GM23338 (cell line): ENCODE measurements at regions not wholly inside any gene's neighbourhood (a gene's known extent, or its start where the extent isn't known, plus 50 kb on each side); places are given as distances from the start of the nearest gene placed in this dataset.

Experiments used
- ATAC-seq: fragments of 200-7000 bp; cut with Tn5 transposase; 3 replicates; pipeline ENCODE4 v1.9.1; 2020
- DNase-seq: peaks from one replicate; pipeline ENCODE4 v3.0.0-alpha.2; 2015; ENCODE audit warnings: low spot score
- H2AFZ ChIP-seq: fragments of 200-600 bp; sonication (generic); 2 replicates; pipeline ENCODE4 v1.8.0; 2016; ENCODE audit warnings: antibody characterized with exemption, mild to moderate bottlenecking, moderate library complexity
- H3F3A ChIP-seq: fragments of 200-600 bp; sonication (generic); replicated peaks from 2 replicates; pipeline ENCODE4 v1.8.0; 2017; ENCODE audit warnings: antibody characterized with exemption, mixed run types, low read depth
- H3K27ac ChIP-seq: fragments of 200-600 bp; sonication (generic); 2 replicates; pipeline ENCODE4 v1.6.1; 2016; ENCODE audit warnings: low read depth
- H3K27me3 ChIP-seq: fragments of 200-600 bp; sonication (generic); 2 replicates; pipeline ENCODE4 v1.8.0; 2016; ENCODE audit warnings: mild to moderate bottlenecking, mixed run types, moderate library complexity; ENCODE audit not compliant: insufficient read depth
- H3K36me3 ChIP-seq: fragments of 200-600 bp; sonication (generic); 2 replicates; pipeline ENCODE4 v1.8.0; 2016; ENCODE audit warnings: mild to moderate bottlenecking; ENCODE audit not compliant: insufficient read depth
- H3K4me1 ChIP-seq: fragments of 200-600 bp; sonication (generic); 2 replicates; pipeline ENCODE4 v1.8.0; 2016; ENCODE audit warnings: mild to moderate bottlenecking, moderate library complexity; ENCODE audit not compliant: insufficient read depth
- H3K4me2 ChIP-seq: fragments of 200-600 bp; sonication (generic); 2 replicates; pipeline ENCODE4 v1.7.1; 2017; ENCODE audit warnings: mixed run types
- H3K4me3 ChIP-seq: fragments of 200-600 bp; sonication (generic); 2 replicates; pipeline ENCODE4 v1.6.1; 2016; ENCODE audit warnings: mixed run types
- H3K79me2 ChIP-seq: fragments of 200-600 bp; sonication (generic); replicated peaks from 2 replicates; pipeline ENCODE4 v1.8.0; 2017; ENCODE audit warnings: mild to moderate bottlenecking; ENCODE audit not compliant: insufficient read depth
- H3K9me2 ChIP-seq: fragments of 200-600 bp; sonication (generic); 2 replicates; pipeline ENCODE4 v1.8.0; 2017; ENCODE audit not compliant: insufficient read depth
- H4K20me1 ChIP-seq: fragments of 200-600 bp; sonication (generic); replicated peaks from 2 replicates; pipeline ENCODE4 v1.8.0; 2017; ENCODE audit warnings: mild to moderate bottlenecking; ENCODE audit not compliant: insufficient read depth
- H3K27ac Mint-ChIP-seq: 2 replicates; pipeline ENCODE4 v1.8.0; 2020; ENCODE audit warnings: inconsistent platforms, mild to moderate bottlenecking, moderate library complexity, mixed read lengths
- H3K27me3 Mint-ChIP-seq: 3 replicates; pipeline ENCODE4 v1.8.0; 2022; ENCODE audit warnings: low read depth, mild to moderate bottlenecking, moderate library complexity, mixed read lengths, inconsistent platforms; ENCODE audit not compliant: insufficient read depth, poor library complexity
- H3K36me3 Mint-ChIP-seq: 3 replicates; pipeline ENCODE4 v1.8.0; 2021; ENCODE audit warnings: low read depth, mild to moderate bottlenecking, inconsistent platforms, moderate library complexity, mixed read lengths
- H3K4me1 Mint-ChIP-seq: 3 replicates; pipeline ENCODE4 v1.8.0; 2020; ENCODE audit warnings: mild to moderate bottlenecking, inconsistent platforms, mixed read lengths
- H3K4me3 Mint-ChIP-seq: 3 replicates; pipeline ENCODE4 v1.8.0; 2021; ENCODE audit warnings: moderate library complexity, mild to moderate bottlenecking, inconsistent platforms, mixed read lengths
- H3K9me3 Mint-ChIP-seq: 3 replicates; pipeline ENCODE4 v1.8.0; 2020; ENCODE audit warnings: moderate library complexity, mild to moderate bottlenecking, inconsistent platforms, mixed read lengths
- CREB1 ChIP-seq: fragments of 250-450 bp; sonication (Bioruptor Pico); IDR thresholded peaks from 2 replicates; pipeline ENCODE4 v1.5.0; 2020; ENCODE audit warnings: low read depth, mild to moderate bottlenecking, moderate library complexity
- CTCF ChIP-seq, 2 experiments: fragments of 200-600 bp in 1 of 2; sonication (generic) in 1 of 2; conservative IDR thresholded peaks; 2 replicates each; pipeline versions ENCODE4 v1.5.1 to v1.6.1; 2016 to 2017; ENCODE audit warnings: antibody characterized with exemption in 2 of 2, low read depth in 2 of 2, mild to moderate bottlenecking in 2 of 2, moderate library complexity in 1 of 2
- ETS1 ChIP-seq: IDR thresholded peaks from 2 replicates; pipeline ENCODE4 v1.6.1; 2016; ENCODE audit warnings: antibody characterized with exemption
- JUNB ChIP-seq: IDR thresholded peaks from one replicate; pipeline ENCODE4 v1.6.1; 2016; ENCODE audit warnings: antibody characterized with exemption; ENCODE audit not compliant: unreplicated experiment
- NANOG ChIP-seq: IDR thresholded peaks from 2 replicates; pipeline ENCODE4 v1.6.1; 2016; ENCODE audit warnings: antibody characterized with exemption, borderline replicate concordance
- POLR2AphosphoS5 ChIP-seq: IDR thresholded peaks from 2 replicates; pipeline ENCODE4 v1.6.1; 2016; ENCODE audit warnings: antibody characterized with exemption, low read depth
- REST ChIP-seq: IDR thresholded peaks from one replicate; pipeline ENCODE4 v1.6.1; 2018; ENCODE audit warnings: antibody characterized with exemption; ENCODE audit not compliant: unreplicated experiment
- ZNF114 ChIP-seq: fragments of 250-450 bp; sonication (Bioruptor Pico); IDR thresholded peaks from 2 replicates; pipeline ENCODE4 v1.5.0; 2020; ENCODE audit warnings: mild to moderate bottlenecking, moderate library complexity
- ZNF331 ChIP-seq: fragments of 250-450 bp; sonication (Bioruptor Pico); IDR thresholded peaks from 2 replicates; pipeline ENCODE4 v1.5.0; 2020; ENCODE audit warnings: low read depth, mild to moderate bottlenecking, moderate library complexity

- Mint-ChIP-seq H3K4me1 (peaks cover 30% of the 10 kb centered on the region), H3K27ac (no peak overlapping the region), H3K4me3 (no peak overlapping the region), H3K36me3 (no peaks in the 10 kb centered on the region), H3K27me3 (peaks cover 3% of the 10 kb centered on the region), H3K9me3 (no peaks in the 10 kb centered on the region)
- no peaks in the 10 kb centered on the region for H3F3A ChIP-seq
- H3K9me2 ChIP-seq = no peaks in the 10 kb centered on the region
- peaks cover 3% of the 10 kb centered on the region; the same call in 1 of the 2 replicates for H3K27me3 ChIP-seq
- no peak overlapping the region for H3K4me3 ChIP-seq
- H3K4me2 ChIP-seq = no peak overlapping the region
- H3K79me2 ChIP-seq = no peaks in the 10 kb centered on the region
- TF ChIP-seq NANOG = peak; percentile 54; the same call in 1 of the 2 replicates
- TF ChIP-seq CTCF (conservative IDR thresholded peaks at IDR 0.05; ENCODE audit: low read depth in 2 of 2) = no peak
- H2AFZ ChIP-seq = no peak overlapping the region
- no peaks in the 10 kb centered on the region for H4K20me1 ChIP-seq
- DNase-seq (peak; percentile 67), ATAC-seq (peak; percentile 86)
- no peaks in the 10 kb centered on the region for H3K36me3 ChIP-seq
- no peak overlapping the region for H3K27ac ChIP-seq
- H3K4me1 ChIP-seq = peaks cover 9% of the 10 kb centered on the region; the same call in 1 of the 2 replicates
Observed at GRCh38 chr13:73731564-73731963, 402.6 kb downstream of the KLF12 start.

- DNase-seq (no peak), ATAC-seq (peak; percentile 38; the same call in 2 of the 3 replicates)
- Mint-ChIP-seq H3K4me1 (peaks cover 25% of the 10 kb centered on the region), H3K27me3 (peaks cover 3% of the 10 kb centered on the region), H3K9me3 (no peaks in the 10 kb centered on the region), H3K27ac (no peak overlapping the region), H3K36me3 (no peaks in the 10 kb centered on the region), H3K4me3 (no peak overlapping the region)
- no peaks in the 10 kb centered on the region for H3K79me2 ChIP-seq
- peaks cover 9% of the 10 kb centered on the region; the same call in 1 of the 2 replicates for H3K4me1 ChIP-seq
- no peak overlapping the region for H2AFZ ChIP-seq
- no peaks in the 10 kb centered on the region for H3K9me2 ChIP-seq
- no peaks in the 10 kb centered on the region for H3K36me3 ChIP-seq
- H3K4me3 ChIP-seq = no peak overlapping the region
- peaks cover 3% of the 10 kb centered on the region; the same call in 1 of the 2 replicates for H3K27me3 ChIP-seq
- H3K4me2 ChIP-seq = 0 out of 2 replicates have a peak overlapping the region, but pooled peaks have one; percentile 20
- no peak overlapping the region for H3K27ac ChIP-seq
- no peaks in the 10 kb centered on the region for H4K20me1 ChIP-seq
- no peaks in the 10 kb centered on the region for H3F3A ChIP-seq
- no peak for TF ChIP-seq POLR2AphosphoS5
- no peak for TF ChIP-seq ZNF331
- no peak for TF ChIP-seq ZNF114 (CRISPR knock-in tag)
- no peak for TF ChIP-seq NANOG
- no peak for TF ChIP-seq ETS1
- no peak for TF ChIP-seq REST
- no peak for TF ChIP-seq JUNB
- TF ChIP-seq CREB1 = no peak
Observed at GRCh38 chr13:73730014-73730413, 404.2 kb downstream of the KLF12 start.
